Activated CD8-positive, alpha-beta T cell treated with anti-CD3 and anti-CD28 coated beads for 36 hours (primary cell): ENCODE measurements at regions not wholly inside any gene's neighbourhood (a gene's known extent, or its start where the extent isn't known, plus 50 kb on each side); places are given as distances from the start of the nearest gene placed in this dataset.
"Not testable (repeated sequence)": the region's sequence is repeated elsewhere in the genome, so short reads cannot be mapped to it uniquely, and the experiment has no call there.

ENCODE experiments used
- ATAC-seq: fragments of 200-7000 bp; cut with Tn5 transposase; one replicate; pipeline ENCODE4 v1.10.0; 2021; ENCODE audit warnings: mild to moderate bottlenecking, moderate library complexity
- CTCF ChIA-PET: fragments of 350-600 bp; sonication (Branson Sonifier 250); formaldehyde crosslinking; loops from one replicate; lab custom pipeline; 2021; ENCODE audit warnings: antibody characterized with exemption; lab: Charles Lee
- POLR2A ChIA-PET: fragments of 350-600 bp; sonication (Branson Sonifier 250); formaldehyde crosslinking; loops from one replicate; lab custom pipeline; 2021; ENCODE audit warnings: antibody characterized with exemption; lab: Charles Lee
- DNase-seq: peaks from one replicate; pipeline ENCODE4 v3.0.0-alpha.2; 2020
- H3K27ac Mint-ChIP-seq: one replicate; pipeline ENCODE4 v1.8.0; 2021; ENCODE audit warnings: mild to moderate bottlenecking, mixed read lengths
- H3K27me3 Mint-ChIP-seq: one replicate; pipeline ENCODE4 v1.8.0; 2021; ENCODE audit warnings: mixed read lengths
- H3K36me3 Mint-ChIP-seq: one replicate; pipeline ENCODE4 v1.8.0; 2021; ENCODE audit warnings: low read depth, mixed read lengths
- H3K4me1 Mint-ChIP-seq: one replicate; pipeline ENCODE4 v1.8.0; 2021; ENCODE audit warnings: low read depth, mixed read lengths
- H3K4me3 Mint-ChIP-seq: one replicate; pipeline ENCODE4 v1.8.0; 2021; ENCODE audit warnings: mild to moderate bottlenecking, moderate library complexity, mixed read lengths
- H3K9me3 Mint-ChIP-seq: one replicate; pipeline ENCODE4 v1.8.0; 2021; ENCODE audit warnings: mixed read lengths
- intact Hi-C: fragments of 100-400 bp; cut with micrococcal nuclease; formaldehyde crosslinking; loops from one replicate; pipeline ENCODE4 v1.10.0; 2022
- TF ChIP-seq, protein P1 (sequence below): fragments of 200-600 bp; IDR thresholded peaks from one replicate; pipeline ENCODE4 v1.8.0; 2022; ENCODE audit warnings: antibody characterized with exemption, mild to moderate bottlenecking

DNA sequence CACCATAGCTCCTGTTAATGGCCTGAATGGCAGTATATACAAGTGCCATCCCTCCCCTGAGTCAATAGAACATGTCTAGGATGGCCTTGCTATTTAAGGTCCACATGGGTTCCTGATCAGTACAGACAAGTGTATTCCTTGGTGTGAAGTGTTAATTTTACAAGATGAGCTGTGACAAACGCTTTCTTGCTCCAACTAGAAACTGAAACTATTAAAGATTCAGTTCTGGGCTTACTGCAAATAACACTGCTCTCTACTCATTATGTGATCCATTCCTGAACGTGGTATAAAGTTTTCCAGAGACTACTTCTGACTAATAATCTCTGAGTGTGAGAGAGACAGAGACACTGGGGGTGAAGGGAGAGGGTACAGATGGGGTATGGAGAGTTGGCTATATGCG is 198.0 kb upstream of the FBXL4 start:
- Mint-ChIP-seq H3K27ac (no peak overlapping the region), H3K36me3 (no peaks in the 10 kb centered on the region), H3K4me1 (no peaks in the 10 kb centered on the region), H3K27me3 (peaks cover 6% of the 10 kb centered on the region), H3K9me3 (no peaks in the 10 kb centered on the region), H3K4me3 (no peak overlapping the region)
- no peak for DNase-seq
- CTCF ChIA-PET, result interaction anchor here (2.5 kb wide), 1 partner anchor 10 kb away, joined by 15 read pairs; no protein-coding TSS in a partner anchor
- TF ChIP-seq, protein P1, sequence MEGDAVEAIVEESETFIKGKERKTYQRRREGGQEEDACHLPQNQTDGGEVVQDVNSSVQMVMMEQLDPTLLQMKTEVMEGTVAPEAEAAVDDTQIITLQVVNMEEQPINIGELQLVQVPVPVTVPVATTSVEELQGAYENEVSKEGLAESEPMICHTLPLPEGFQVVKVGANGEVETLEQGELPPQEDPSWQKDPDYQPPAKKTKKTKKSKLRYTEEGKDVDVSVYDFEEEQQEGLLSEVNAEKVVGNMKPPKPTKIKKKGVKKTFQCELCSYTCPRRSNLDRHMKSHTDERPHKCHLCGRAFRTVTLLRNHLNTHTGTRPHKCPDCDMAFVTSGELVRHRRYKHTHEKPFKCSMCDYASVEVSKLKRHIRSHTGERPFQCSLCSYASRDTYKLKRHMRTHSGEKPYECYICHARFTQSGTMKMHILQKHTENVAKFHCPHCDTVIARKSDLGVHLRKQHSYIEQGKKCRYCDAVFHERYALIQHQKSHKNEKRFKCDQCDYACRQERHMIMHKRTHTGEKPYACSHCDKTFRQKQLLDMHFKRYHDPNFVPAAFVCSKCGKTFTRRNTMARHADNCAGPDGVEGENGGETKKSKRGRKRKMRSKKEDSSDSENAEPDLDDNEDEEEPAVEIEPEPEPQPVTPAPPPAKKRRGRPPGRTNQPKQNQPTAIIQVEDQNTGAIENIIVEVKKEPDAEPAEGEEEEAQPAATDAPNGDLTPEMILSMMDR, result no peak
- POLR2A ChIA-PET, result interaction anchor here (0.6 kb wide), 1 partner anchor 71 kb away, joined by 3 read pairs; no protein-coding TSS in a partner anchor
- intact Hi-C loops, result no loop called here
- ATAC-seq, result no peak

DNA sequence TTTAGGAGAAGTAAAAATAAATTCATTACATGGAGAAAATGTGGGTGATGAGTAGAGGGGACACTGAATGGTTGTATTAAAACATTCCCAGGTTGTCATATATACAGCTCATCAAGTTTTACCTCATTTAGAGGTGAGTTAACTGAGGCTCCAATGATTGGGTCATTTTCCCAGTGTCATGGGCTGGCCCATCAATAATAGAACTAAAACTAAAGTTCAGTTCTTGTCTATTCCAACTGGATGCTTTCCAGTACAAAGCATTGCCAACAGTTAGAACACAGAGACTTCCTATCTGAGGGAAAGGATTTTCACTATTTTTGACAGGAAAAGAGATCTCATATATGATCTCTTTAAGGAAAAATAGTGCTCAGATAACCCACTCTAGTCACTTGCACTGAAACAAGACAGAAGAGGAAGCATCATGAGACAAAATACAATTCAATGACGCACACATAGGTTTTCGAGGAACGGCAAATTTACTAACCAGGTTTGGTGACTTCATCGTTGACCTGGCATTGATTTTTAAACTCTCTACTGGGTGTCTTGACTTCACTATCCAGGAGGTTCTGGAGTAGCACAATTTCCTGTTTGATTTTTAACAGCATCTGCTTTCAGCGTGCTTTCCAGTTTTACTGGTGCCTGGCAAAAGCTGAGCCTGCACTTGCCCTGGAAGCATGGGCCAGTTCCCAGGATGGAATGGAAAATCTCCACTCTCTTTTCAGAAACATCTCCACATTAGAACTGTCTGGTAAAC is 195.5 kb upstream of the FBXL4 start:
- no peaks in the 10 kb centered on the region for H3K9me3 Mint-ChIP-seq
- no peaks in the 10 kb centered on the region for H3K36me3 Mint-ChIP-seq
- H3K4me3 Mint-ChIP-seq, result no peak overlapping the region
- POLR2A ChIA-PET, result interaction anchor here (0.6 kb wide), 1 partner anchor 171 kb away, joined by 3 read pairs; no protein-coding TSS in a partner anchor
- TF ChIP-seq, protein P1, result no peak
- CTCF ChIA-PET, result no interaction called here
- intact Hi-C loops, result no loop called here
- DNase-seq, result no peak
- peaks cover 6% of the 10 kb centered on the region for H3K27me3 Mint-ChIP-seq
- ATAC-seq, result no peak
- no peaks in the 10 kb centered on the region for H3K4me1 Mint-ChIP-seq
- H3K27ac Mint-ChIP-seq, result no peak overlapping the region

DNA sequence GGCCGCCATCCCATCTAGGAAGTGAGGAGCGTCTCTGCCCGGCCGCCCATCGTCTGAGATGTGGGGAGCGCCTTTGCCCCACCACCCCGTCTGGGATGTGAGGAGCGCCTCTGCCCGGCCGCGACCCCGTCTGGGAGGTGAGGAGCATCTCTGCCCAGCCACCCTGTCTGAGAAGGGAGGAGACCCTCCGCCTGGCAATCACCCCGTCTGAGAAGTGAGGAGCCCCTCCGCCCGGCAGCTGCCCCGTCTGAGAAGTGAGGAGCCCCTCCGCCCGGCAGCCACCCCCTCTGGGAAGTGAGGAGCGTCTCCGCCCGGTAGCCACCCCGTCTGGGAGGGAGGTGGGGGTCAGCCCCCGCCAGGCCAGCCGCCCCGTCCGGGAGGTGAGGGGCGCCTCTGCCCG is 194.2 kb upstream of the FBXL4 start:
- CTCF ChIA-PET, ATAC-seq, POLR2A ChIA-PET, H3K27ac Mint-ChIP-seq, H3K36me3 Mint-ChIP-seq, DNase-seq, H3K9me3 Mint-ChIP-seq, H3K4me1 Mint-ChIP-seq, intact Hi-C loops, H3K4me3 Mint-ChIP-seq, H3K27me3 Mint-ChIP-seq: not testable (repeated sequence)

DNA sequence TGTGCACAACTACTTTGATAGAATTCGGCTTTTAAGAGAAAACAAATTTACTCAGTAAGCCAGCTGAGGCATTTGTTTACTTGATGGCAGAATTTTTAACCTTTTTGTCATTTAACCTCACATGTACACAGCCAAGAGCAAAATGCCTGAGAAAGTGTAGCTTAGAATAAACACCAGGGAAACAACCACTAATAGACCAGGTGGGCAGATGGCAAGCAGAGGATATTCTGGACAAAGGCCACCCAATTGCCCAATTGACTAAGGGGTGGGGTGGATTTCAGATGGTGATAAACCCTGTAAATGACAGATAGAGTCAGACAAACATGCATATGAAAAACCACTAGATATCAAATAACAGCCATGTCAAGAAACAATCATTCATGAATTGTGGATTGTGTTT is 190.7 kb upstream of the FBXL4 start:
- Mint-ChIP-seq H3K27me3 (peaks cover 1% of the 10 kb centered on the region), H3K9me3 (no peaks in the 10 kb centered on the region), H3K27ac (no peak overlapping the region), H3K4me3 (no peak overlapping the region), H3K4me1 (no peaks in the 10 kb centered on the region), H3K36me3 (no peaks in the 10 kb centered on the region)
- DNase-seq (no peak), ATAC-seq (no peak)
- CTCF ChIA-PET, result interaction anchor here (3.1 kb wide), 1 partner anchor 12 kb away, joined by 9 read pairs; no protein-coding TSS in a partner anchor
- TF ChIP-seq, protein P1, result no peak
- POLR2A ChIA-PET, result interaction anchor here (0.8 kb wide), 1 partner anchor 156 kb away, joined by 3 read pairs; no protein-coding TSS in a partner anchor
- intact Hi-C loops, result no loop called here

DNA sequence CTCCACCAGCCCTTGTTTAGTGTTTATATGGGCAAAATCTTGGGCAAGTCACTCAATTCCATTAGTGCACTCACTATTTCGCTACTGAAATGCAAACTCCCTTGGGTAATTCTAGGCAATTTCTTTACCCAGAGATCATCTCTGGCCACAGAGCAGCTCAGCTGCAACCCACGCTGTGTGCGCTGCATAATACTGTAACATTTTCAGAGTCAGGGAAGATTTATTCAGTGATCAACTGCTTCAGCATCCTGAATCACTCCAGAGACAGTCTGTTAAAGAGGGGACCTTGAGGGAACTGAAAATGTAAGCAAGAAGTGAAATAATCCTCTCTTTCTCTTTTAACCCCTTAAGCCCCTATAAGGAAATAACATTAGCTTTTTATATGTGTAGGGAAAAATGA is 189.6 kb upstream of the FBXL4 start:
- H3K27me3 Mint-ChIP-seq, result peaks cover 1% of the 10 kb centered on the region
- no peak for DNase-seq
- ChIA-PET POLR2A (no interaction called here), CTCF (no interaction called here)
- H3K27ac Mint-ChIP-seq, result no peak overlapping the region
- TF ChIP-seq, protein P1, result no peak
- H3K4me1 Mint-ChIP-seq, result no peaks in the 10 kb centered on the region
- intact Hi-C loops, result no loop called here
- ATAC-seq, result no peak
- no peaks in the 10 kb centered on the region for H3K36me3 Mint-ChIP-seq
- no peak overlapping the region for H3K4me3 Mint-ChIP-seq
- no peaks in the 10 kb centered on the region for H3K9me3 Mint-ChIP-seq
